PFSK-1 (cell line): ENCODE measurements at regions not wholly inside any gene's neighbourhood (a gene's known extent, or its start where the extent isn't known, plus 50 kb on each side); places are given as distances from the start of the nearest gene placed in this dataset.

Source experiments
- FOXP2 ChIP-seq: optimal IDR thresholded peaks from 2 replicates; pipeline ENCODE3; 2011; ENCODE audit warnings: borderline replicate concordance, control low read depth, inconsistent platforms; ENCODE audit not compliant: insufficient read depth; ENCODE audit errors: extremely low read length, extremely low read depth
- POLR2AphosphoS5 ChIP-seq: IDR thresholded peaks from 2 replicates; pipeline ENCODE4 v1.6.1; 2012; ENCODE audit warnings: low read depth, mild to moderate bottlenecking, control low read depth, low read length, moderate library complexity
- REST ChIP-seq, 2 experiments: IDR thresholded peaks; 2 replicates each; pipeline versions ENCODE4 v1.6.1 to v1.8.0; 2011 to 2012; ENCODE audit warnings: low read depth in 2 of 2, low read length in 2 of 2, control low read depth in 1 of 2, inconsistent platforms in 1 of 2, mild to moderate bottlenecking in 1 of 2, moderate library complexity in 1 of 2; ENCODE audit not compliant: insufficient read depth in 1 of 2
- SIN3A ChIP-seq: IDR thresholded peaks from 2 replicates; pipeline ENCODE4 v1.6.1; 2012; ENCODE audit warnings: mild to moderate bottlenecking, low read length, moderate library complexity, borderline replicate concordance; ENCODE audit not compliant: insufficient read depth
- TAF1 ChIP-seq: IDR thresholded peaks from 2 replicates; pipeline ENCODE4 v1.6.1; 2012; ENCODE audit warnings: low read length, control low read depth, borderline replicate concordance; ENCODE audit not compliant: insufficient read depth

- no peak for TF ChIP-seq REST (IDR thresholded peaks at IDR 0.05; ENCODE audit: insufficient read depth in 1 of 2, low read depth in 2 of 2, low read length in 2 of 2)
- TF ChIP-seq POLR2AphosphoS5: no peak
- TF ChIP-seq TAF1: no peak
- no peak for TF ChIP-seq SIN3A
- TF ChIP-seq FOXP2: no peak
These were observed 71.2 kb upstream of the IL6 start for GRCh38 chr7:22655781-22656180.

GRCh38 chr7:22654831-22655230 lies 72.2 kb upstream of the IL6 start:
- TF ChIP-seq REST (IDR thresholded peaks at IDR 0.05; ENCODE audit: insufficient read depth in 1 of 2, low read depth in 2 of 2, low read length in 2 of 2): no peak
- TF ChIP-seq FOXP2: no peak
- no peak for TF ChIP-seq POLR2AphosphoS5
- TF ChIP-seq TAF1: no peak
- TF ChIP-seq SIN3A: no peak

GRCh38 chr7:22653951-22654350 lies 73.0 kb upstream of the IL6 start:
- TF ChIP-seq REST (IDR thresholded peaks at IDR 0.05; ENCODE audit: insufficient read depth in 1 of 2, low read depth in 2 of 2, low read length in 2 of 2): no peak
- TF ChIP-seq SIN3A: no peak
- TF ChIP-seq POLR2AphosphoS5: no peak
- TF ChIP-seq FOXP2: no peak
- no peak for TF ChIP-seq TAF1

GRCh38 chr7:22651534-22652243 lies 75.3 kb upstream of the IL6 start:
- TF ChIP-seq SIN3A: no peak
- no peak for TF ChIP-seq REST (IDR thresholded peaks at IDR 0.05; ENCODE audit: insufficient read depth in 1 of 2, low read depth in 2 of 2, low read length in 2 of 2)
- TF ChIP-seq POLR2AphosphoS5: no peak
- TF ChIP-seq TAF1: no peak
- TF ChIP-seq FOXP2: no peak

- TF ChIP-seq FOXP2: no peak
- no peak for TF ChIP-seq TAF1
- TF ChIP-seq POLR2AphosphoS5: no peak
These were observed 76.0 kb upstream of the IL6 start for GRCh38 chr7:22651036-22651435.
